Astrocyte of the cerebellum (primary cell): ENCODE measurements at regions not wholly inside any gene's neighbourhood (a gene's known extent, or its start where the extent isn't known, plus 50 kb on each side); places are given as distances from the start of the nearest gene placed in this dataset.

Source experiments
- DNase-seq: peaks from one replicate; pipeline ENCODE4 v3.0.0-alpha.2; 2011; ENCODE audit warnings: low read depth
- H3K4me3 ChIP-seq: 2 replicates; pipeline ENCODE4 v1.5.1; 2011; ENCODE audit warnings: mild to moderate bottlenecking, low read depth, low read length, moderate library complexity
- CTCF ChIP-seq: IDR thresholded peaks from 2 replicates; pipeline ENCODE4 v1.5.1; 2012; ENCODE audit warnings: low read length, low read depth, moderate library complexity, mild to moderate bottlenecking; ENCODE audit errors: missing control alignments
- in situ Hi-C: cut with HindIII; loops from 2 replicates; pipeline ENCODE4 v1.10.0; 2017; ENCODE audit warnings: low sequenced_read_pairs

GRCh38 chr6:235763-236360 lies 56.4 kb upstream of the DUSP22 start:
- in situ Hi-C loops, result no loop called here
- peak overlapping the region; percentile 24 for H3K4me3 ChIP-seq
- no peak for TF ChIP-seq CTCF
- no peak for DNase-seq

GRCh38 chr6:236519-236918 lies 55.8 kb upstream of the DUSP22 start:
- in situ Hi-C loops, result no loop called here
- H3K4me3 ChIP-seq, result no peak overlapping the region
- no peak for TF ChIP-seq CTCF
- DNase-seq, result no peak

GRCh38 chr6:240151-240550 lies 52.1 kb upstream of the DUSP22 start:
- H3K4me3 ChIP-seq, result no peak overlapping the region
- no peak for DNase-seq
- no peak for TF ChIP-seq CTCF
- in situ Hi-C loops, result no loop called here

- in situ Hi-C loops, result no loop called here
- DNase-seq, result no peak
- TF ChIP-seq CTCF, result no peak
- no peak overlapping the region for H3K4me3 ChIP-seq
Measured at GRCh38 chr6:241336-241865, 50.9 kb upstream of the DUSP22 start.
